HFF-Myc (cell line): ENCODE measurements at regions not wholly inside any gene's neighbourhood (a gene's known extent, or its start where the extent isn't known, plus 50 kb on each side); places are given as distances from the start of the nearest gene placed in this dataset.

Source experiments
- DNase-seq: peaks from one replicate; pipeline ENCODE4 v3.0.0-alpha.2; 2011; ENCODE audit warnings: low read depth; ENCODE audit errors: extremely low read depth
- H3K4me3 ChIP-seq: replicated peaks from 2 replicates; pipeline ENCODE4 v1.5.1; 2011; ENCODE audit warnings: low read depth, mild to moderate bottlenecking, control low read depth, low read length
- CTCF ChIP-seq: IDR thresholded peaks from 2 replicates; pipeline ENCODE4 v1.5.1; 2012; ENCODE audit warnings: mild to moderate bottlenecking, low read depth, low read length, control low read depth; ENCODE audit errors: missing control alignments

- TF ChIP-seq CTCF: no peak
- H3K4me3 ChIP-seq: no peak overlapping the region
- DNase-seq: no peak
Observed at GRCh38 chr6:14269436-14269835, 151.9 kb downstream of the CD83 start.

- H3K4me3 ChIP-seq: no peak overlapping the region
- no peak for TF ChIP-seq CTCF
- no peak for DNase-seq
Observed at GRCh38 chr6:14270142-14270893, 152.7 kb downstream of the CD83 start.

- no peak for TF ChIP-seq CTCF
- DNase-seq: no peak
- H3K4me3 ChIP-seq: no peak overlapping the region
Observed at GRCh38 chr6:14270925-14271788, 153.6 kb downstream of the CD83 start.

GRCh38 chr6:14271789-14272736 is 154.5 kb downstream of the CD83 start:
- DNase-seq: no peak

GRCh38 chr6:14272737-14273085 is 155.1 kb downstream of the CD83 start:
- no peak for TF ChIP-seq CTCF
- H3K4me3 ChIP-seq: no peak overlapping the region
- DNase-seq: no peak

More at GRCh38 chr6:14271789-14272736, 154.5 kb downstream of the CD83 start:
- no peak overlapping the region for H3K4me3 ChIP-seq
- no peak for TF ChIP-seq CTCF

- TF ChIP-seq CTCF: no peak
- DNase-seq: no peak
- no peak overlapping the region for H3K4me3 ChIP-seq
Observed at GRCh38 chr6:14273191-14273590, 155.6 kb downstream of the CD83 start.
